Fibroblast of pulmonary artery (primary cell): ENCODE measurements at regions not wholly inside any gene's neighbourhood (a gene's known extent, or its start where the extent isn't known, plus 50 kb on each side); places are given as distances from the start of the nearest gene placed in this dataset.

Experiments
- DNase-seq: peaks from one replicate; pipeline ENCODE4 v3.0.0-alpha.2; 2010; ENCODE audit warnings: low read depth
- H3K4me3 ChIP-seq: replicated peaks from 2 replicates; pipeline ENCODE4 v1.5.1; 2011; ENCODE audit warnings: low read depth, mild to moderate bottlenecking, control low read depth, low read length, moderate library complexity
- CTCF ChIP-seq: IDR thresholded peaks from 2 replicates; pipeline ENCODE4 v1.5.1; 2011; ENCODE audit warnings: mild to moderate bottlenecking, control low read depth, low read length, inconsistent platforms; ENCODE audit errors: missing control alignments

GRCh38 chr15:26433818-26434217 lies 339.0 kb downstream of the GABRB3 start:
- no peak overlapping the region for H3K4me3 ChIP-seq
- no peak for TF ChIP-seq CTCF
- no peak for DNase-seq

- no peak for DNase-seq
- H3K4me3 ChIP-seq, result no peak overlapping the region
- TF ChIP-seq CTCF, result no peak
Measured at GRCh38 chr15:26433060-26433459, 339.8 kb downstream of the GABRB3 start.

- TF ChIP-seq CTCF, result no peak
- no peak for DNase-seq
- no peak overlapping the region for H3K4me3 ChIP-seq
Measured at GRCh38 chr15:26421065-26421464, 351.8 kb downstream of the GABRB3 start.

- no peak for DNase-seq
- no peak for TF ChIP-seq CTCF
- no peak overlapping the region for H3K4me3 ChIP-seq
Measured at GRCh38 chr15:26395624-26396023, 377.2 kb downstream of the GABRB3 start.

GRCh38 chr15:26394801-26395200 lies 378.1 kb downstream of the GABRB3 start:
- TF ChIP-seq CTCF, result no peak
- DNase-seq, result no peak
- no peak overlapping the region for H3K4me3 ChIP-seq

GRCh38 chr15:26392956-26393355 lies 379.9 kb downstream of the GABRB3 start:
- TF ChIP-seq CTCF, result no peak
- no peak for DNase-seq
- H3K4me3 ChIP-seq, result no peak overlapping the region

- no peak overlapping the region for H3K4me3 ChIP-seq
- no peak for DNase-seq
- TF ChIP-seq CTCF, result no peak
Measured at GRCh38 chr15:26391567-26392194, 381.2 kb downstream of the GABRB3 start.
